MCF 10A (cell line): ENCODE measurements at regions not wholly inside any gene's neighbourhood (a gene's known extent, or its start where the extent isn't known, plus 50 kb on each side); places are given as distances from the start of the nearest gene placed in this dataset.

Experiments used
- BruUV-seq: library from RNA; stranded (reverse); fragments of 400-500 nt; replicated peaks from 2 replicates; lab custom pipeline; 2021; lab: Mats Ljungman, UMichigan
- CTCF ChIA-PET: fragments of 300-600 bp; sonication (Branson Sonifier 250); formaldehyde crosslinking; extraction: SDS; loops from one replicate; lab custom pipeline; 2021; ENCODE audit warnings: antibody characterized with exemption, inconsistent platforms; lab: Yijun Ruan, JAX
- POLR2A ChIA-PET: fragments of 300-600, 350-650 bp; sonication (Branson Sonifier 250); formaldehyde crosslinking; extraction: SDS; loops from one replicate; lab custom pipeline; 2020; ENCODE audit warnings: antibody characterized with exemption, inconsistent platforms; lab: Yijun Ruan, JAX
- DNase-seq: peaks from one replicate; pipeline ENCODE4 v3.0.0-alpha.2; 2018; ENCODE audit not compliant: unreplicated experiment
- H3K27ac Mint-ChIP-seq: one replicate; pipeline ENCODE4 v1.8.0; 2022; ENCODE audit warnings: mild to moderate bottlenecking, low read depth, mixed read lengths; ENCODE audit not compliant: unreplicated experiment
- H3K27me3 Mint-ChIP-seq: one replicate; pipeline ENCODE4 v1.8.0; 2022; ENCODE audit warnings: mixed read lengths; ENCODE audit not compliant: insufficient read depth, unreplicated experiment
- H3K36me3 Mint-ChIP-seq: one replicate; pipeline ENCODE4 v1.8.0; 2022; ENCODE audit warnings: mild to moderate bottlenecking, moderate library complexity, mixed read lengths; ENCODE audit not compliant: insufficient read depth, unreplicated experiment
- H3K4me1 Mint-ChIP-seq: one replicate; pipeline ENCODE4 v1.8.0; 2022; ENCODE audit warnings: mixed read lengths; ENCODE audit not compliant: insufficient read depth, unreplicated experiment
- H3K4me3 Mint-ChIP-seq: one replicate; pipeline ENCODE4 v1.8.0; 2022; ENCODE audit warnings: mild to moderate bottlenecking, moderate library complexity, mixed read lengths; ENCODE audit not compliant: unreplicated experiment
- H3K9me3 Mint-ChIP-seq: one replicate; pipeline ENCODE4 v1.8.0; 2022; ENCODE audit warnings: mixed read lengths; ENCODE audit not compliant: unreplicated experiment
- CTCF ChIP-seq: fragments of 200-600 bp; IDR thresholded peaks from one replicate; pipeline ENCODE4 v1.8.0; 2022; ENCODE audit warnings: antibody characterized with exemption, mild to moderate bottlenecking; ENCODE audit not compliant: unreplicated experiment
- intact Hi-C: fragments of 100-400 bp; cut with micrococcal nuclease; formaldehyde crosslinking; loops from 2 replicates; pipeline ENCODE4 v1.14.1; 2022

- no TSS peak for BruUV-seq
- TF ChIP-seq CTCF: no peak
- CTCF ChIA-PET: interaction anchor here (0.5 to 1.1 kb wide), 4 partner anchors 19 to 97 kb away, joined by 3 read pairs; no protein-coding TSS in a partner anchor
- Mint-ChIP-seq H3K36me3 (peaks cover 7% of the 10 kb centered on the region), H3K27ac (no peak overlapping the region), H3K4me3 (no peak overlapping the region), H3K4me1 (peaks cover 6% of the 10 kb centered on the region), H3K9me3 (no peaks in the 10 kb centered on the region), H3K27me3 (peaks cover 26% of the 10 kb centered on the region)
- POLR2A ChIA-PET: no interaction called here
- intact Hi-C loops: no loop called here
- DNase-seq: no peak
Observed at GRCh38 chr5:141788296-141788970, 89.8 kb downstream of the PCDH1 start.

DNA sequence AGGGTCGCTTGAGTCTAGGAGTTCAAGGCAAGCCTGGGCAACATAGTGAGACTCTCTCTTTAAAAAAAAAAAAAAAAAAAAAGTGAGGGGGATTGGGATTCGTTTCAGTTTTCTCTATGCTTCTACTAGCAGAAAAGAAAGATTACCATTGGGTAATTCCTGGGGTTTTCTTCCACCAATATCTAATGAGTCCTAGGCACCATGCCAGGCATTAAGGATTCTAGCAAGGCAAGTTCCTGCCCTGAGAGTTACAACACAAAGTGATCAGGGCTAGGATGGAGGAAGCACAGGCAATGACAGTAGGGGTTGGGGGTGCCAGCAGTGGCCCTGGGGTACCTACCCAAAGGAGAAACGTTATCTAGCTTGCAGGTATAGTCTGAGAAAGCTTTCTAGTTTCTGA, 90.8 kb downstream of the PCDH1 start:
- peaks cover 7% of the 10 kb centered on the region for H3K36me3 Mint-ChIP-seq
- H3K27ac Mint-ChIP-seq: no peak overlapping the region
- no peak overlapping the region for H3K4me3 Mint-ChIP-seq
- no peak for TF ChIP-seq CTCF
- no peaks in the 10 kb centered on the region for H3K9me3 Mint-ChIP-seq
- POLR2A ChIA-PET: interaction anchor here (1.0 kb wide), 1 partner anchor 55 kb away, joined by 3 read pairs; no protein-coding TSS in a partner anchor
- H3K4me1 Mint-ChIP-seq: peaks cover 6% of the 10 kb centered on the region
- intact Hi-C loops: no loop called here
- CTCF ChIA-PET: interaction anchor here (0.6 to 1.1 kb wide), 3 partner anchors 28 to 146 kb away, joined by 3 to 5 read pairs (median 4); no protein-coding TSS in a partner anchor
- peaks cover 26% of the 10 kb centered on the region for H3K27me3 Mint-ChIP-seq
- peak; percentile 38 for DNase-seq
- BruUV-seq: no TSS peak

GRCh38 chr5:141786700-141787099, 91.5 kb downstream of the PCDH1 start:
- no peak for TF ChIP-seq CTCF
- Mint-ChIP-seq H3K4me3 (no peak overlapping the region), H3K27me3 (peaks cover 26% of the 10 kb centered on the region), H3K4me1 (peaks cover 6% of the 10 kb centered on the region), H3K36me3 (peaks cover 7% of the 10 kb centered on the region), H3K9me3 (no peaks in the 10 kb centered on the region), H3K27ac (no peak overlapping the region)
- ChIA-PET POLR2A (interaction anchor here (0.9 to 1.0 kb wide), 2 partner anchors 55 to 87 kb away, joined by 3 read pairs; no protein-coding TSS in a partner anchor), CTCF (interaction anchor here (0.6 to 2.4 kb wide), 6 partner anchors 28 to 636 kb away, joined by 3 to 5 read pairs (median 4); no protein-coding TSS in a partner anchor)
- DNase-seq: no peak
- BruUV-seq: no TSS peak
- intact Hi-C loops: no loop called here

- intact Hi-C loops: no loop called here
- DNase-seq: no peak
- BruUV-seq: no TSS peak
- ChIA-PET POLR2A (no interaction called here), CTCF (interaction anchor here (0.7 to 2.4 kb wide), 5 partner anchors 30 to 175 kb away, joined by 3 to 5 read pairs (median 4); no protein-coding TSS in a partner anchor)
- Mint-ChIP-seq H3K27ac (no peak overlapping the region), H3K4me1 (peaks cover 6% of the 10 kb centered on the region), H3K36me3 (peaks cover 7% of the 10 kb centered on the region), H3K9me3 (no peaks in the 10 kb centered on the region), H3K4me3 (no peak overlapping the region), H3K27me3 (peaks cover 26% of the 10 kb centered on the region)
- TF ChIP-seq CTCF: no peak
Observed at GRCh38 chr5:141785711-141786110, 92.5 kb downstream of the PCDH1 start.
